Caki2 (cell line): ENCODE measurements at regions not wholly inside any gene's neighbourhood (a gene's known extent, or its start where the extent isn't known, plus 50 kb on each side); places are given as distances from the start of the nearest gene placed in this dataset.
"Not testable (repeated sequence)": the region's sequence is repeated elsewhere in the genome, so short reads cannot be mapped to it uniquely, and the experiment has no call there.

Experiments
- DNase-seq: peaks from one replicate; pipeline ENCODE4 v3.0.0-alpha.2; 2015; ENCODE audit warnings: low read depth
- in situ Hi-C: cut with HindIII; loops from 2 replicates; pipeline ENCODE4 v1.10.0; 2016; ENCODE audit warnings: low sequenced_read_pairs, low pct_unique_long_range_greater_than_20kb, mixed read lengths

DNA sequence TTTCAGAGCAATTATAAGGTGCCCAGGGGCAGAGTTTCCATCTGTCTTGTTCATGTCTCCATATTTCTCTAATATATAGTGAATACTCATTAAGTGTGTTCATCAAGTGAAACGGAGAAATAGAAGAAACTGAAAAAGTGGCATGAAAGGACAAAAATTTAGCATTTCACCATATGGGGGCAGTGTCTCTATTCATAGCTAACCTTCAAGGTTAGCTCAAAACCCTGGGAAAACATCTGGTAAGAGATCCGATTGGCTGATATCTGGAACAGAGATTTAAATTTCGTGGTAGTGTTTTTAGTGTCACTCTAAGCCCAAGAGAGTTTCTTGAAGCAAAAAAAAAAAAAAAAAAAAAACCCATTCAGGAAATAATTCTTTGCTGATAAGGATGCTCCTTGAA is 367.5 kb downstream of the DAD1 start:
- DNase-seq: no peak
- in situ Hi-C loops: no loop called here

DNA sequence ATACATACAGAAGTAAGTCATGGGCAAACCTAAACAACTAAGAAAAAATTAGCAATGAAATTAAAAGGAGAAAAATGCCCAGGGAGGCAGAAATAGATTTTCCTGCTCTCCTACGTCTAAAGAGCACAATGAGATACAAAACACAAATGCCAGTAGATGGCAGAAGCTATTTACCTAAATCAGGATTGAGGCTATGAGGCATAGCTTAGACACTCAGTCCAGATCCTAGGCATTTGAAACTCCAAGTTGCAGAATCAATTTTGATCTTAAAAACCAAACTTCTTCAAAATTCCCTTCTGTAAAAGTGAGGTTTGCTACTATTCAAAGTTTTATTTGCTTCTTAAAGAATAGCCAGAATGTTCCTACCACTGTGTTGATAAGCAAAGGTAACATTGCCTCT is 368.6 kb downstream of the DAD1 start:
- no peak for DNase-seq
- in situ Hi-C loops: no loop called here

DNA sequence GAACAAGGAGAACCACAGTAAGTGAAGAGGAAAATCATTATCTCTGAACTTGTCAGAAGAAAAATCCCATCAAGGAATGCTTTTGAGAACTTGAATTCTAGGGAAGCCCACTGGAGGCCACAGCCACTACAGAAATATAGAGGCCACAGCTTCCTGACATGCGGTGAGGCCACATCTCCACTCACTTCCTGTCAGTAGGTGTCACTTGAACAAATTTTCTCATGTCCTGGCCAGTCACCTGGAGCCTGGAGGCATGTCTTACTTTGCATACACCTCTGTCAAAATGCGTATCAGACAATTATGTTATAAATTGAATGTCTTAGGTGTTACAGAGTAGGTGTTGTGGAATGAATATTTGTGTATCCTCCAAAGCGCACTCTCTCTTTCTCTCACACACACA is 370.3 kb downstream of the DAD1 start:
- no peak for DNase-seq
- in situ Hi-C loops: no loop called here

DNA sequence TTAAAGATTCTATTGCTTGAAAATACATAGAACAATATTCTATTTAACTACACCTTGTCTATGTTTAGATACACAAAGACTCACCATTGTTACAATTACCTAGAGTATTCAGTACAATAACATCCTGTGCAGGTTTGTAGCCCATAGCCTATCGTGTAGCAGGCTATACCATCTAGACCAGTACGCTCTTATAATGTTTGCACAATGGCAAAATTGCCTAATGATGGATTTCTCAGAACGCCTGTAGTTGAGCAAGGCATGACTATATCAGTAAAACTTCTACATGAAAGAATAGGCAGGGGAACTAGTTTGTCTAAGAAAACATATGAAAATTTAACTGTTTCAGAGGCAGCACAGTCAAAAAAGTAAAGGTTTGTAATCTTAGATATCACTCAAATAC is 375.9 kb downstream of the DAD1 start:
- in situ Hi-C loops: no loop called here

DNA sequence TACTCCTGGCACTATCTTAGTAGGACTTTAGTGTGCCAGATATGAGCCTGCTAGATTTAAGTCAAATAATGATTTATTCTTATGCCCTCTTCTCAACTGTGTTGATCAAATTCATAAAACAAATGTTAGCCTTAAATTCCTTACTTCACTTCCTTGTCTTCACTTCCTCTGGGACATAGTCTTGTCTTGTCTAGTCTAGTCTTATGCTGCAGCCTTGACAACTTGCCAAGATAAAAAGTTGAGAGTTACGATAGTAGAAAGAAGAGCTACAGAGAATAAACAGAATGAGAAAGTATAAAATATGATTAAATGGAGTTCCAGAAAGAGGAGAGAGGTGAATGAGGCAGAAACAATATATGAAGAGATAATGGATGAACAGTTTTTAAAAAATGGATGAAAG is 378.1 kb downstream of the DAD1 start:
- in situ Hi-C loops: no loop called here
- DNase-seq: no peak

More for the DNA sequence above, 375.9 kb downstream of the DAD1 start:
- no peak for DNase-seq

DNA sequence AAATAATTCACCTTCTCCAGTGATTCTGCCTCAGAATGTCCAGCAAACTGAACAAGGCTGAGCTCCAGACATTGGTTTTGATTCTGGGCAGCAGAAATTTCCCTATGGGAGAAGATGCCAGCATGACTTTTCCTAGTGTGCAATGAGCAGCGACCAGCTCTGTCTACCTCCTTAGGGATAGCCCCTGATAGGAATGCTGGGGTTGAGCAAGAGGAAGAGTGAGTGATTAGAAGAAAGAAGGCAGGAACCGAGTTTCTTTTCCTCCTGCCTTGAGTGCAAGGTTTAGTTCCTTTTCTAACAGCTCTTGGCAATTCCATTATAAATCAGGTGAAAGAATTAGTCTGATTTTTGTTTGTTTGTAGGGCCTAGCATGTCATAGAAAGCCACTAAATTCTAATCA is 379.0 kb downstream of the DAD1 start:
- DNase-seq: no peak
- in situ Hi-C loops: no loop called here

DNA sequence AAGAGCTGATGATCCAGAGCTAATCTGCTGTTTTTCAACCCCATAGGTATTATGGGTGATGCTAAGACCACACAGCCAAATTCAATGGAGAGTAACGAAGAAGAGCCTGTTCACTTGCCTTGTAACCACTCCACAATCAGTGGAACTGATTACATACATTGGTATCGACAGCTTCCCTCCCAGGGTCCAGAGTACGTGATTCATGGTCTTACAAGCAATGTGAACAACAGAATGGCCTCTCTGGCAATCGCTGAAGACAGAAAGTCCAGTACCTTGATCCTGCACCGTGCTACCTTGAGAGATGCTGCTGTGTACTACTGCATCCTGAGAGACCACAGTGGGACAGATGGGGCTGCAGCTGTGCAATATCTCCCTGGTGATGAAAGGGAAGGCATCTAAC is 386.0 kb downstream of the DAD1 start:
- in situ Hi-C loops: no loop called here
- no peak for DNase-seq

DNA sequence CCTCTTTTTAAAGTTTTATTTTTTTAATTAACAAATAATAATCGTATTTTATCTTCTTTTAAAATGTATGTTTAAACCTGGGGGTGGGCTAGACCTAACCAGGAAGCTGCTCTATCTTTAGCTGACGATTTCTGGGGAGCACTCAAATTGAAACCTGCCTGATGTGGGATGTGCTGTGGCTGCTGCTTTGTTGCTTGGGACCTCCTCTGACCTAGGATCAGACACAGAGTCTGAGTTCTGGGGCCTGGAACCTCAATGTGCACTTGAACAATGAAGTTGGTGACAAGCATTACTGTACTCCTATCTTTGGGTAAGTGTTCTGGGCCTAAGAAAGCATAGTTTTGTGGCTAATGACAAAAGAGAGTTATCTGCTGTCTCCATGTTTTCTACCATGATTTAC is 386.7 kb downstream of the DAD1 start:
- in situ Hi-C loops: no loop called here
- no peak for DNase-seq

DNA sequence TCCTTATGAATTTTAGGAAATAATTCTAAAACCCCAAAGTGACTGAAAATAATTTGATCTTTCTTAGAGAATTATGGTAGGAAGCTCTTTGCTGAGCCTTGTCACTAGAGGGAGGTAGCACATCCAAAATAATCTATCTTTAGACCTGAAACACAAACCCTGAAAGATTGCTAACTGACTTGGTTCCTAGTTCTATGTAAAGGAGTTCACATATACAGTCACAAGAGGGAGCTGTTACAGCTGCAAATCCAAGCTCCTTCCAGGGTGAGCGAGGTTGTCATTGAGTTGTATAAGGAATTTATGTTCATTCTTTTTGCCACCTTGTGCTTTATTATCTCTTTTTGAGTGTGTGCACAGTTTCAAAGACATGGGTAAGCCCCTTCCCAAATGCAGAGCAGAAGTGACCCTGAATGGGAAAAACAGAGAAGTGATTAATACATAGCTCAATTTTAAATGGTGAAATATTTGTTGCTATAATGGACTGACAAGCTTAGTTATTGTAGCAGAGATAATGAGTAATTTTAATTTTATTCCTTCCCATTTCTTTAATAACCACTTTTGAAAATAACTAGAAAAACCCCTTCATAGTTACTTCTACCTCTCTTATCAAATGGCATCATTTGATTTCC is 387.9 kb downstream of the DAD1 start:
- in situ Hi-C loops: no loop called here
- DNase-seq: peak; percentile 60

DNA sequence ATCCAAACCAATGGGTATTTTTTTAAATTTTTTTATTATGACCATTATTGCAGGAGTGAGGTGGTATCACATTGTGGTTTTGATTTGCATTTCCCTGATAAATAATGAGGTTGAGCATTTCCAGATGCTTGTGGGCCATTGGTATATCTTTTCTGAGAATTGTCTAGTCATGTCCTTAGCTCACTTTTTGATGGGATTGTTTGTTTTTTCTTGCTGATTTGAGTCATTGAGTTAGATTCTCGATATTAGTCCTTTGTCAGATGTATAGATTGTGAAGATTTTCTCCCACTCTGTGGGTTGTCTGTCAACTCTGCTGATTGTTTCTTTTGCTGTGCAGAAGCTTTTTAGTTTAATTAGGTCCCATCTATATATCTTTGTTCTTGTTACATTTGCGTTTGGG is 388.9 kb downstream of the DAD1 start:
- DNase-seq, in situ Hi-C loops: not testable (repeated sequence)

DNA sequence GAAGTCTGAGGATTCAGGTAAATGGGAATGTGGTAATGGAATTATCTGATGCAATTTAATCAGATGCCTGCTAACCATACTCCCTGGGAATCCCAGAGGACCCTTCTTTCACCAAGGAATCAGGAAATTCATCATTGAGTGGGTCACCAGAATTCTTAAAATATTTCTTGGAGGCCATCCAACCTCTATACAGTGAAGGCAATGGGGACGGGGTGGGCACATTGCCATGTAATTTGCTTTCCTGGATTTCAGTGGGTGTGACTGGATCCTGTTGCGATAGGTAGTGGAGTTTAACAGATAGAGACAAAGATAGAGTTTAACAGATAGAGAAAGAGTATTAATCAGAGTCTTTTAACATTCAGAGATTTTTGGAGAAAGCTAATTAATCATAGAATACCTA is 394.4 kb downstream of the DAD1 start:
- DNase-seq: no peak
- in situ Hi-C loops: no loop called here

DNA sequence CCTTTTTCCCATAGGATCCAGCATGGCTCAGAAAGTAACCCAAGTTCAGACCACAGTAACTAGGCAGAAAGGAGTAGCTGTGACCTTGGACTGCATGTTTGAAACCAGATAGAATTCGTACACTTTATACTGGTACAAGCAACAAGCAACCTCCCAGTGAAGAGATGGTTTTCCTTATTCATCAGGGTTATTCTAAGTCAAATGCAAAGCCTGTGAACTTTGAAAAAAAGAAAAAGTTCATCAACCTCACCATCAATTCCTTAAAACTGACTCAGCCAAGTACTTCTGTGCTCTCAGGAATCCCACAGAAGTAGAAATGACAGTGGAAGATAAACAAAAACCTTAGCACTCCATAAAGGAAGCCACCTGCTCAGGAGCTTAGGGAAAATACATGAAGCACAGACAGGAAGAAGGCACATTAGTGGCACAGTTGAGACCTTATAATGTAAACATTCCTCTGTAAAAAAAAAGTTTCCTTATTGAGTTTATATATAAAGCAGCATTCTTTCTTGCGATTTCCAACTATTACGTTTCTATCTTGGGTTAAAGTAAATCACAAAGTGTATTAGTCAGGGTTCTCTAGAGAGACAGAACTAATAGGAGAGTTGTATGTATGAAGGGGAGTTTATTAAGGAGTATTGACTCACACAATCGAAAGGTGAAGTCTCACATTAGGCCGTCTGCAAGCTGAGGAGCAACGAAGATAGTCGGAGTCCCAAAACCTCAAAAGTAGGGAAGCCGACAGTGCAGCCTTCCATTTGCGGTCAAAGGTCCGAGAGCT is 398.4 kb downstream of the DAD1 start:
- peak; percentile 91 for DNase-seq
- in situ Hi-C loops: no loop called here

DNA sequence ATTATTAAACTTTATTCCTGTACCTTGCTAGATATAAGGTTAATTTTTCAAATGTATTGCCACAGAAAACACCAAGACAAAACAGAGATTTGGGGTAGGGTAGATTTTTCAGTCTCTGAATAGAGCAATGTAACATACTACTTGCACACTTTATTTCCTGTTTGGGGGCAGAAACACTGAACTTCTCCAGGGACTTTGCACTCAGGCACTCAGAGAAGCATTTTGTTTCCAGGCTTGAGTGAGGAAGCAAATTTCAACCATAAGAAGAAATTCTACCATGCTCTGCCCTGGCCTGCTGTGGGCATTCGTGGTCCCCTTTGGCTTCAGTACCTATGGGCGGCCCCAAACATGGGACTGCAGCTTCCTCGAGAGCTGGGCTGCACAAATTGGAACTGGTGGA is 399.1 kb downstream of the DAD1 start:
- in situ Hi-C loops: no loop called here
- DNase-seq: no peak

DNA sequence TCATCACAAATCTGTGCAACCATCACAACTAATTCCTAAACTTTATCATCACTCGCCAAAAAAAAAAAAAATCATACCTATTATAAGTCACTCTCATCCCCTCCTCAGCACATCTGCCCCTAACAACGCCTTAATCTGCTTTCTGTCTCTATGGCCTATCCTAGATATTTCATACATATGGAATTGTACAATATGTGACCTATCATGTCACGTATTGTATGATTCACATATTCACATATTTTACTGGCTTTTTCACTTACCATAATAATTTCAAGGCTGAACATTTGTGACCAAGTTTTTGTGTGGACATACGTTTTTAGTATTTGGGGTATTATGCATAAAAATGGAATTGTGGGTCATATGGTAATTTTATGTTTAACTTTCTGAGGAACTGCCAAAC is 400.7 kb downstream of the DAD1 start:
- no peak for DNase-seq
- in situ Hi-C loops: no loop called here

DNA sequence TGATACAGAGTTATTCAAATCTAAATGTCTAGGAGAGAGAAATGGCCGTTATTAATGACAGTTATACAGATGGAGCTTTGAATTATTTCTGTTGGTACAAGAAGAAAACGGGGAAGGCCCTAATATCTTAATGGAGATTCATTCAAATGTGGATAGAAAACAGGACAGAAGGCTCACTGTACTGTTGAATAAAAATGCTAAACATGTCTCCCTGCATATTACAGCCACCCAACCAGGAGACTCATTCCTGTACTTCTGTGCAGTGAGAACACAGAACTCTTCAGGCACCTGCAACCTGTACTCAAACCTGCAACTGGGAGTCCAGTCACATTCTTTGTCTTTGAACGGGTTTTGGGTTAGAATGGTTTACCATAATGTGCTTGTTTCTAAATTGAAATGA is 403.2 kb downstream of the DAD1 start:
- DNase-seq: no peak
- in situ Hi-C loops: no loop called here

DNA sequence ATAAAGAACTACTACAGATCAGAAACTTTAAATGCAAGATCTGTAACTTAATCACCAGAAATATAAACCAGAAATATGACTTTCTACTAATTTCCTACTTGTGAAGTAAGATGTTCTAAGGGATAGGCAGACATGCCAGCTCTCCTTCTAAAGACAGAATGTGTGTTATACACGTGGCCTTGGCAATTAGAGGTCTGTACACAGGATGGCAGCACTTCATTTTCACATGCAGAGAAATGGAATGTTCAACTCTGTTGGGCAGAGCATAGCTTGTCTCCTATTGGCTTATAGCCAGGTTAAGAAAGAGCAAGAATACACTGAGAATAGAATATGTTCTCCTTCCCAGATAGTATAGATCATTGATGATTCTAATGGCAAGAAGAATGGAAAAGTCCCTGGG is 403.8 kb downstream of the DAD1 start:
- DNase-seq: peak; percentile 56
- in situ Hi-C loops: no loop called here

DNA sequence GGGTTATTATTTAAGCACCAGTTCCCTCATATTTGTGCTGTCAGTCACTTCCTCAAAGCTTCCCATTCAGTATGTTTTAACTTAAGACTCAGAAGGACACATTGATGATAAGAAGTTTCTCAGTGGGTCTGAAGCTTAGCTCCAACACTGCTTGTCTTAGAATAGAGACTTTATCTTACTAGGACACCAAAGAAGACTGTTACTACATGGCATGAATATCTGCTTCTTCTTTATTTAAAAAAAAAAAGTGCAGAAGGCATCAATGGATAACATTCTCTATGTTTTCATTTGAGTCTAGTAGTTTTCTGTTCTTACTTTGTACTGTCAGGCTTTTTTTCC is 404.2 kb downstream of the DAD1 start:
- DNase-seq: no peak
- in situ Hi-C loops: no loop called here

DNA sequence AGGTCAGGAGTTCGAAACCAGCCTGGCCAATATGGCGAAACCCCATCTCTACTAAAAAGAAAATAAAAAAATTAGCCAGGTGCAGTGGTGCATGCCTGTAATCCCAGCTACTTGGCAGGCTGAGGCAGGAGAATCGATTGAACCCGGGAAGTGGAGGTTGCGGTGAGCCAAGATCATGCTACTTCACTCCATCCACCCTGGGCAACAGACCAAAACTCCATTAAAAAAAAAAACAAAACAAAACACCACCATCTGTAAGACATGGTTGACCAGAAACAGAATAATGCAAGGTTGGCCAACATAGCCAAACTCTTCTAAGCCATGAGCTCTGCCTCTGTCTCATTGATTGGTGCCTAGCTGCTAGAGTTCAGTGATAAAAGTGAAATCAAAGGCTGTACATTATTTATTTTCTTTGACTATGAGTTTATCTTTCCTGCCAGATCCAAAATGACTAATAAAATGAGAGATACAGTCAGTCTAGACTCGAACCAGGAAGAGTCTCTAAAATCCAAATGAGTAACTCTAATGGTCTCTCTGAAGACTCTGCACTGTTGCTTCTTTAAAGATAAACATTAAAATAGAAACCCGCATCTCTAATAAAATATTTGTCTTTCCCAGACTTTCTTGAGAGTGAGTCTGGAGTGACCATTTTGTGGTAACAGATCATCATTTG is 404.7 kb downstream of the DAD1 start:
- in situ Hi-C loops: no loop called here
- DNase-seq: peak; percentile 94

DNA sequence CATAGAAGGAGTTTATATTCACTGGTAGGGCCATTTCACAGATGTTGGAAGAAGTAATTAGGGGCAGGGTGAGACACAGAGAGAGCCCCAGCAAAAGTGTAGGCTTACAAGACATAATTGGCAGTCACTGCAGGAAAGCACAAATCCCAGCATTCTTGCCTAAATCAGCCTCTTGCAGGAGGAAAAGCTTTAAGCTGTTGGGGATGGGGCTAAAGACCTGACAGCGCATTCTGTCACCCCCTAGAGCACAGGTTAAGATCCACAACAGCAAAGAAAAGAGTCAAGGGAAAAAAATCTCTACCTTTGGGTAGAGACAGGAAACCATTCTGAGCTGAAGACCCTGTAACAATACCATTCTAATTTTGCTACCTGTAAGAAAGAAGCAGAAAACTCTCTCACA is 409.0 kb downstream of the DAD1 start:
- in situ Hi-C loops: no loop called here
- DNase-seq: no peak

DNA sequence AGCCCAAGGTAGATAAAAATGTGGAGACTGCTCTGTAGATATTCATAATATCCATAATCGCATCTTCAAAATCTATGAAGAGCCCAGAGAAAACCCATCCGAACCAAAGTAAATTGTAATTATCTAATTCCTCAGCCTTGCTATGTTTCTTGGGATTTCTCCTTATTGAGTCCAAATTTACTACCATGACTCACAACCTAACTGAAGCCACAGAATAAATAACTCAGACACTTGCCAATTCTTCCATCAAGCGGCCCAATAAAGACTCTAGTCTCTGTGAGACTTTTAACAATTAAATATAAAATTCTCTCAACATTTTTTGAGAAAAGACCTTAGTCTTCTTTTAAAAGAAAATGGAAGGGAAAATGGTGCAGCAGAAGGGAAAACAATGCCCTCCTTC is 409.8 kb downstream of the DAD1 start:
- DNase-seq: no peak
- in situ Hi-C loops: no loop called here
